Karpas-422 (cell line): ENCODE measurements at regions not wholly inside any gene's neighbourhood (a gene's known extent, or its start where the extent isn't known, plus 50 kb on each side); places are given as distances from the start of the nearest gene placed in this dataset.

Experiments used
- DNase-seq: peaks from one replicate; pipeline ENCODE4 v3.0.0-alpha.2; 2015
- H2AFZ ChIP-seq: fragments of 200-600 bp; sonication (generic); 2 replicates; pipeline ENCODE4 v1.6.1; 2014; ENCODE audit warnings: antibody characterized with exemption, low read length, mixed read lengths
- H3K27ac ChIP-seq: fragments of 200-600 bp; sonication (generic); 2 replicates; pipeline ENCODE4 v1.5.1; 2014; ENCODE audit warnings: mild to moderate bottlenecking, low read length, moderate library complexity
- H3K27me3 ChIP-seq: fragments of 200-600 bp; sonication (generic); 2 replicates; pipeline ENCODE4 v1.6.1; 2014; ENCODE audit warnings: low read length, mixed read lengths
- H3K36me3 ChIP-seq: fragments of 200-600 bp; sonication (generic); 2 replicates; pipeline ENCODE4 v1.6.1; 2014; ENCODE audit warnings: low read length, mixed read lengths; ENCODE audit not compliant: insufficient read depth
- H3K4me1 ChIP-seq: fragments of 200-600 bp; sonication (generic); 2 replicates; pipeline ENCODE4 v1.6.1; 2014; ENCODE audit warnings: mild to moderate bottlenecking, low read length, mixed read lengths
- H3K4me2 ChIP-seq: fragments of 200-600 bp; sonication (generic); 2 replicates; pipeline ENCODE4 v1.6.1; 2014; ENCODE audit warnings: low read length, low read depth, mild to moderate bottlenecking; ENCODE audit not compliant: poor library complexity, severe bottlenecking
- H3K4me3 ChIP-seq: fragments of 200-600 bp; sonication (generic); 2 replicates; pipeline ENCODE4 v1.5.1; 2014; ENCODE audit warnings: mild to moderate bottlenecking, antibody characterized with exemption, low read length, mixed read lengths
- H3K79me2 ChIP-seq: fragments of 200-600 bp; sonication (generic); 2 replicates; pipeline ENCODE4 v1.6.1; 2014; ENCODE audit warnings: mild to moderate bottlenecking, low read length, mixed read lengths
- H3K9ac ChIP-seq: fragments of 200-600 bp; sonication (generic); 2 replicates; pipeline ENCODE4 v1.6.0; 2014; ENCODE audit warnings: low read length
- H3K9me2 ChIP-seq: fragments of 200-600 bp; sonication (generic), shearing (Covaris generic); replicated peaks from 2 replicates; pipeline ENCODE4 v1.6.0; 2014; ENCODE audit warnings: mild to moderate bottlenecking, low read length, moderate library complexity; ENCODE audit not compliant: insufficient read depth
- H3K9me3 ChIP-seq: fragments of 300-700, 200-600 bp; sonication (generic); 2 replicates; pipeline ENCODE4 v1.6.1; 2014; ENCODE audit warnings: low read length, mixed read lengths
- H4K20me1 ChIP-seq: fragments of 200-600 bp; sonication (generic); 2 replicates; pipeline ENCODE4 v1.6.1; 2014; ENCODE audit warnings: mild to moderate bottlenecking, antibody characterized with exemption, low read length, low read depth; ENCODE audit not compliant: insufficient read depth

GRCh38 chr2:191622374-191623320 lies 55.3 kb upstream of the NABP1 start:
- Histone ChIP-seq H3K4me3 (no peak overlapping the region), H3K36me3 (no peaks in the 10 kb centered on the region), H3K27ac (no peak overlapping the region), H3K27me3 (no peaks in the 10 kb centered on the region), H4K20me1 (no peaks in the 10 kb centered on the region), H3K9ac (no peak overlapping the region), H3K4me1 (no peaks in the 10 kb centered on the region), H3K9me3 (no peaks in the 10 kb centered on the region), H3K79me2 (no peaks in the 10 kb centered on the region), H3K4me2 (no peak overlapping the region), H3K9me2 (no peaks in the 10 kb centered on the region), H2AFZ (no peak overlapping the region)
- DNase-seq, result no peak

- no peak overlapping the region for H3K9ac ChIP-seq
- H3K4me3 ChIP-seq, result no peak overlapping the region
- no peaks in the 10 kb centered on the region for H4K20me1 ChIP-seq
- H3K27ac ChIP-seq, result no peak overlapping the region
- H2AFZ ChIP-seq, result no peak overlapping the region
- H3K27me3 ChIP-seq, result no peaks in the 10 kb centered on the region
- no peak for DNase-seq
- no peaks in the 10 kb centered on the region for H3K9me3 ChIP-seq
- no peaks in the 10 kb centered on the region for H3K36me3 ChIP-seq
- H3K4me1 ChIP-seq, result no peaks in the 10 kb centered on the region; the same call in 1 of the 2 replicates
- no peak overlapping the region for H3K4me2 ChIP-seq
- no peaks in the 10 kb centered on the region for H3K9me2 ChIP-seq
- H3K79me2 ChIP-seq, result no peaks in the 10 kb centered on the region
Observed at GRCh38 chr2:191625016-191625415, 52.9 kb upstream of the NABP1 start.

GRCh38 chr2:191625446-191625845 lies 52.5 kb upstream of the NABP1 start:
- Histone ChIP-seq H3K4me1 (no peaks in the 10 kb centered on the region; the same call in 1 of the 2 replicates), H3K9me2 (no peaks in the 10 kb centered on the region), H3K79me2 (no peaks in the 10 kb centered on the region), H2AFZ (no peak overlapping the region), H3K27me3 (no peaks in the 10 kb centered on the region), H3K9me3 (no peaks in the 10 kb centered on the region), H3K4me3 (no peak overlapping the region), H3K4me2 (no peak overlapping the region), H3K9ac (no peak overlapping the region), H3K36me3 (no peaks in the 10 kb centered on the region), H3K27ac (no peak overlapping the region), H4K20me1 (no peaks in the 10 kb centered on the region)
- no peak for DNase-seq

GRCh38 chr2:191626497-191627151 lies 51.3 kb upstream of the NABP1 start:
- Histone ChIP-seq H3K4me2 (no peak overlapping the region), H3K4me1 (no peaks in the 10 kb centered on the region; the same call in 1 of the 2 replicates), H4K20me1 (no peaks in the 10 kb centered on the region), H3K9me2 (no peaks in the 10 kb centered on the region), H2AFZ (no peak overlapping the region), H3K9me3 (no peaks in the 10 kb centered on the region), H3K79me2 (no peaks in the 10 kb centered on the region), H3K27me3 (no peaks in the 10 kb centered on the region), H3K27ac (no peak overlapping the region), H3K36me3 (no peaks in the 10 kb centered on the region), H3K4me3 (no peak overlapping the region), H3K9ac (no peak overlapping the region)
- no peak for DNase-seq

- no peak overlapping the region for H3K27ac ChIP-seq
- H2AFZ ChIP-seq, result no peak overlapping the region
- no peaks in the 10 kb centered on the region for H3K9me3 ChIP-seq
- H3K4me1 ChIP-seq, result no peaks in the 10 kb centered on the region; the same call in 1 of the 2 replicates
- no peaks in the 10 kb centered on the region for H4K20me1 ChIP-seq
- H3K27me3 ChIP-seq, result no peaks in the 10 kb centered on the region
- no peak for DNase-seq
- H3K4me3 ChIP-seq, result no peak overlapping the region
- H3K9me2 ChIP-seq, result no peaks in the 10 kb centered on the region
- H3K9ac ChIP-seq, result no peak overlapping the region
- no peaks in the 10 kb centered on the region for H3K36me3 ChIP-seq
- H3K4me2 ChIP-seq, result no peak overlapping the region
- no peaks in the 10 kb centered on the region for H3K79me2 ChIP-seq
Observed at GRCh38 chr2:191627518-191627917, 50.4 kb upstream of the NABP1 start.
